GM18517 (cell line): ENCODE measurements at regions not wholly inside any gene's neighbourhood (a gene's known extent, or its start where the extent isn't known, plus 50 kb on each side); places are given as distances from the start of the nearest gene placed in this dataset.
"Not testable (repeated sequence)": the region's sequence is repeated elsewhere in the genome, so short reads cannot be mapped to it uniquely, and the experiment has no call there.

ENCODE experiments used
- ATAC-seq: cut with Tn5 transposase; IDR thresholded peaks from one replicate; pipeline ENCODE4 v1.9.1; 2021; ENCODE audit warnings: mild to moderate bottlenecking, moderate library complexity; ENCODE audit not compliant: unreplicated experiment

DNA sequence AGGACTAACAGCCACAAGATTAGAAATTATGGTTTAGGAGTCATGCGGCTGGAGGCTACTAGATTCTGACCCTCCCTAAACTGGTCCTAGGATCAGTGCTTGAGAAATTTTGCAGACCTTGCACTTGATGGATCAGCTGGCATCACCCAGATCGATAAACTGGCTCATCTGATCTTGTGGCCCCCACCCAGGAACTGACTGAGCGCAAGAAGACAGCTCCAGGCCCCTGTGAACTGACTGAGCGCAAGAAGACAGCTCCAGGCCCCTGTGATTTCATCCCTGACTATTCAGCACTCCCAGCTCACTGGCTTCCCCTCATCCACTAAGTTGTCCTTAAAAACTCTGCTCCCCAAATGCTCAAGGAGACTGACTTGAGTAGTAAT, 67.8 kb downstream of the MRPL36 start:
- ATAC-seq = not testable (repeated sequence)

- ATAC-seq = no peak
These were observed 68.5 kb downstream of the MRPL36 start for GRCh38 chr5:1731091-1731639.

GRCh38 chr5:1730487-1730847, 69.2 kb downstream of the MRPL36 start:
- no peak for ATAC-seq

- ATAC-seq = no peak
These were observed 69.8 kb downstream of the MRPL36 start for GRCh38 chr5:1729641-1730486.

GRCh38 chr5:1728846-1729245, 70.8 kb downstream of the MRPL36 start:
- ATAC-seq = no peak

GRCh38 chr5:1727571-1727970, 72.1 kb downstream of the MRPL36 start:
- no peak for ATAC-seq

DNA sequence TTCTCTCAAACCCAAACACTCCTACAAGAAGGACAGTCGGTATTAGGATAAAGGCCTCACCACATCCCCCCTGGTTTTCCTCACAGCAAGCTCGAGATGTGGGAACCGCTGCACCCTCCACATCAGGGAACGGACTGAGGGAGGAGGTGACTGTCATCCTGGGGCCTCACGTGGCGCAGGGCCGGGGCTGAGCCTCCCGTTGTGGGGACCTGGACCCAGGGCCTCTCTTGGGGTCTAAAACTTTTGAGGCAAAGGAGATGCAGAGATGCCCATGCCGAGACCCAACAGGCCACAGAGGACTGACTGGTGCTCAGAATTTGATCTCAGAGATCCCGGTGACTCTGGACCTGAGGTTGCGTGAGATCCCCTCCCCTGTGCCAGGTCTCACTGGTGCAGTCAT, 72.7 kb downstream of the MRPL36 start:
- ATAC-seq = no peak

DNA sequence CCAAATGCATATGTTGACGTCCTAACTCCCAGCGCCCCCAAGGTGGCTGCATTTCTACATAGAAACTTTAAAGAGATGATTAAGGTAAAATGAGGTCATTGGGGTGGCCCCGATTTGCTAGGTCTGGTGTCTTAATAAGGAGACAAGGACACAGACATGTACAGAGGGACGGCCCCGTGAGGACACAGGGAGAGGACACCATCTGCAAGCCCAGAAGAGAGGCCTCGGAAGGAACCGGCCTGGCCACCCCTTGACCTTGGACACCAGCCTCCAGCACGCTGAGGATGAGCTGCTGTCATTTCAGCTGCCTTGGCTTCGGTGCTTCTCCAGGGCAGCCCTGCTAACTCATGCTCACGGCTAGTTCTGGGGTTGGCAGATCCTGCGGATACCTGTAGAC, 73.2 kb downstream of the MRPL36 start:
- ATAC-seq = no peak

DNA sequence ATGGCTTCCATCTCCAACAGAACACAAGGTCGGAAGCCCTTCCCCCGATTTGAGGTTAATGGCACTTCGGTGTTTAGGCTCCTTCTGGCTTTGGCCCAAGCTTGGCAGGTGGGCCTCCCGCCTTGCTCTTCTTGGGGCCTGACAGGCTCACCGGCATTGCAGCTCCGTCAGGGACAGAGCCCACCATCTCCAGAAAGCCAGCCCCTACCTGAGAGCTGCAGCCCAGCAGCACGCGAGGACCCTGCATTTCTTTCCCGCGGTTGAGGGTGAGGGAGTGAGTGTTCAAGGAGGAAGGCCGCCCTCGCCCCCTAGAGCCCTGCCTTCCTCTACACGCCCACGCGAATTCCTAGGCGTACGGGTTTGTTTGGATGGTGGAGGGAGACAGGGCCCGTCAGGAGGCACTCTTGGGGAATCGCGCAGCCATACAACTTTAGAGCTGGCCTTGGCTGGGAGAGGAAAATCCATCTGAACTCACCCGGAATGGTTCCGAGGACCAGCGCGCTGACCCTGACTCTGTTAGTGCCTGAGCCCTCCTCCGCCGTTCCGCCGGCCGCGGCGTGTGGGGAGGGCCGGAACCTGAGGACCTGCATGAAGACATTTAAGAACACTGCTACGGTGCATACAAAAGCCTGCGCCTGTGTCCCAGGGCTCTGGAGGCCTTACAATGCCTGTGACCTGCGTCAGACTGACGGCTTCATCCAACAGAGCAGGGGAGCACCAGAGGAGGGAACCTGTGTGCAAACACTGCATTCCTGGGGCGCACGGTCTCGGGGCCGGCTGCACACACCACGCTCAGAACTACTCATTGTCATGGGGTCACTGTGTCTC, 73.8 kb downstream of the MRPL36 start:
- no peak for ATAC-seq

DNA sequence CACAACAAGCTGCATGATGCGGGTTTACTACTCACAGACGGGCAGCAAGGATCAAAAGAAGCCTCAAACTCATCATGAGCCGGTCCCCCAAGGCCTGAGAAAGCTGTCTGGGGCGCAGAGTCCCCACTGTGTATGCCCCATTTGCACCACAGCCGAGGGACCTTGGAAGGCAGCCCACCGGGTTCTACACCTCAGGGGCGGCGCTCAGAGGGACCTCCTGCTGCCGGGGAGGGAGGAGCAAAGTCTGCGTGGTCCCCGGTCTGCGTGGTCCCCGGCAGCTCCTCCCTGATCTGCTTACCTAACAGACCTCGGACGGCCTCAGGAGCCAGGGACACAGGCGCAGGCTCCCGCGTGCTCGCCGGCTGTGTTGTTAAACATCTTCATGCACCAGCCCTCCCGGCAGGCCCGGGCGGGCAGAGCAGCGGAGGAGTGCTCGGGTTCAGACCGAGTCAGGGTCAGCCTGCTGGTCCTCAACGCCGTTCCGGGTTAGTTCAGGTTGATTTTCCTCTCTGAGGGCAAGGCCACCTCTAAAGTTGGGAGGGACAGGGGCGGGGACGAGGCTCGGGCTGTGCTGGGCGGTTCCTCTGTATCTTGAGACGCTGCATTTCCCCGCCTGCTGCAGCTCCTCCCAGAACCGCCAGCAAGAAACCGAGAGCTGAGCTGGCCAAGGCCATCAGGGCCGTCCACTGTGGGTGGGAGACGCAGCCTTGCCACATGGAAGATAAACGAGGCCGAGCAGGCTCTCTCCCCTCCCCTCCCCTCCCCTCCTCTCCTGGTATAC, 74.6 kb downstream of the MRPL36 start:
- ATAC-seq = no peak

DNA sequence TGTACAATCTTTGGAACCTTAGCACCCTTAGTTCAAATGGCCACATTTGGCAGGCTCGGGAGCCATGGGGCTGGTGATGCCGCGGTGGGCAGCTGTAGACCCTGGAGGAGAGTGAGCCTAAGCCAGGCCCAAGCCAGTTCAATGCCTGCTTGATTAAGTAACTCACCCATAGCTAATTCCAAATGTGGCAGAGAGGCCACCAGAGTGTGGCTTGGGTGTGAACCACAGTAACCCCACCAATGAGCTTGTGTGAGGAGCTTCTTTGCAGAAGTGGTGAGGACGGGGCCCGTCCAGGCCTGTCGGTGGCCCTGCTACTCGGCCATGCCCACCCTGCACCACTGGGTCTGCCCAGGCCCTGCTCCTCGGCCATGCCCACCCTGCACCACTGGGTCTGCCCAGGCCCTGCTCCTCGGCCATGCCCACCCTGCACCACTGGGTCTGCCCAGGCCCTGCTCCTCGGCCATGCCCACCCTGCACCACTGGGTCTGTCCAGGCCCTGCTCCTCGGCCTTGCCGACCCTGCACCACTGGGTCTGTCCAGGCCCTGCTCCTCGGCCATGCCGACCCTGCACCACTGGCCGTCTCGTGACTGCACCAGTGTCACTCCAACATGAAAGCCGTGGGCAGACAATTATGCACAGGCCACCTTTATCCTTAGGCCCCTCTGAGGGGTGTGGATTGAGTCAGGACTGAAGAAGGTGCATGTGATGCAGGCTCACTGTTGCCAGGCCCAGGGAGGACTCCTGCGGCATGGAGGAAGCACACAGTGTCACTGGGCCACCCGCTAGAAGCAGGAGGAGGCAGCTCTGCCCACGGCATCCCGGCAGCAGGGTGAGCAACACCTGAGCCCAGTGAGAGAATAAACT, 75.4 kb downstream of the MRPL36 start:
- no peak for ATAC-seq

DNA sequence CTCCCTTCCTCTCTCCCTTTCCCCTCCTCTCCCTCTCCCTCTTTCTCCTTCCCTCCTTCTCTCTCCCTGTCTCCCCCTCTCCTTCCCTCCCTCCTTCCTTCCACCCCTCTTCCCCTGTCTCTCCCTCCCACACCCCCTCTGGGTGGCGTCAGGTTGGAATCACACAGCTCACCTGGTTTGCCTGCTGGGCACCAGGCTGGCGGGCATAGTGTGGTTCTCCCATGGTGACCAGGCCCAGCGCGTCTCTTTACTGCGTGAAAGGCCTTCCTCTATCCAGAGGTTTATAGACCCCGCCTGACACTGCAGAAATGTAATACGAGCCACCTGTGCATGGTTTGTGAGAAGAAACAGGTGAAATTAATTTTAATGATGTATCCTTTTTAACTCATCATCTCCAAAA, 76.2 kb downstream of the MRPL36 start:
- ATAC-seq = no peak

DNA sequence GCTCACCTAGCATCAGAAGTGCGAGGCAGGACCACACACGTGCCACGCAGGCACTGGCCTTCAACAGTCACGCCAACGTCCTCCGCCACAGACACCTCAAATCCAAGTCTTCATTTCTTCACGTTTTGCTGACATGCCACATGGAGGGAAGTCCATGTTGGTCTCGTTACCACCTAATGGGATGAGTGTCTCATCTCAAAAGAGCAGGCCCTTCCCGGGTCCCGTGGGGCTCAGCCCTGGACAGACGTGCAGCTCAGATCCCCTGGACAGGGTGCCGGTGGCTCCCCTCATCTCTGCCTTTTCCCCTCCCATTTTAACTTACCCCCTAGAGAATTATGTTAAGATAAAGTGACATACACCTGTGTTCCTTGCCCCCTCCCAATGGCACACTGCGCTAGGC, 76.8 kb downstream of the MRPL36 start:
- ATAC-seq = no peak

- no peak for ATAC-seq
These were observed 79.1 kb downstream of the MRPL36 start for GRCh38 chr5:1720396-1721110.

DNA sequence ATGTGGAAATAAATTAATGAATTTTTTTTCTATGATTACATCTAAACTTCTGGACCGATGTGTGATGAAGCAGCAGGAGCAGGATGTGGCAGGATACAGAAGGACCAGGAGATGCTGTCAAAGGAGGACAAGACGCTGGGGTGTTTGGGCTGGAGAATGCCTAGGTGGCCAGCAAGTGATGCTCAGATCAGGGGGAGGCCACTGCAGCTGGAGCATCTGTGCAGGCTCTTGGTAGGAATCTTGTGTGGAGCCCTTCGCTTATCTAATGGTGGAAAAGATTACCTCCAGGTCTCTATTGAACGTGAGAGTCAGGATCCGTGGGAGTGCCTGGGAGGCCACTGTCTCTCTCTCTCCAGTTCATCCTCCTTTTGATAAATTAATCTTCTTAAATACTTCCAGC, 79.8 kb downstream of the MRPL36 start:
- ATAC-seq = no peak

- no peak for ATAC-seq
These were observed 81.0 kb downstream of the MRPL36 start for GRCh38 chr5:1718669-1719068.

DNA sequence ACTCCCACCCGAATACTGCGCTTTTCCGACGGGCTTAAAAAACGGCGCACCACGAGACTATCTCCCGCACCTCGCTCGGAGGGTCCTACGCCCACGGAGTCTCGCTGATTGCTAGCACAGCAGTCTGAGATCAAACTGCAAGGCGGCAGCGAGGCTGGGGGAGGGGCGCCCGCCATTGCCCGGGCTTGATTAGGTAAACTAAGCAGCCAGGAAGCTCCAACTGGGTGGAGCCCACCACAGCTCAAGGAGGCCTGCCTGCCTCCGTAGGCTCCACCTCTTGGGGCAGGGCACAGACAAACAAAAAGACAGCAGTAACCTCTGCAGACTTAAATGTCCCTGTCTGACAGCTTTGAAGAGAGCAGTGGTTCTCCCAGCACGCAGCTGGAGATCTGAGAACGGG, 89.5 kb downstream of the MRPL36 start:
- not testable (repeated sequence) for ATAC-seq

GRCh38 chr5:1709171-1709803, 90.3 kb downstream of the MRPL36 start:
- no peak for ATAC-seq

GRCh38 chr5:1708592-1709141, 91.0 kb downstream of the MRPL36 start:
- ATAC-seq = no peak
